ENCODE measurements at regions not wholly inside any gene's neighbourhood (a gene's known extent, or its start where the extent isn't known, plus 50 kb on each side); places are given as distances from the start of the nearest gene placed in this dataset.

GRCh38 chr12:128114485-128114884 is 152.5 kb upstream of the TMEM132C start:
- Histone ChIP-seq H3K4me1 (ENCODE audit: control insufficient read depth in 2 of 2, insufficient read depth in 1 of 2, low read depth in 1 of 2, low read length in 2 of 2) (no peaks in the 10 kb centered on the region), H3K9ac (ENCODE audit: low read depth, low read length, poor library complexity) (no peak overlapping the region), H3K79me1 (ENCODE audit: low read depth, low read length) (no peaks in the 10 kb centered on the region), H2BK5ac (ENCODE audit: low read length) (no peak overlapping the region), H3K23ac (ENCODE audit: low read depth, low read length, poor library complexity) (no peak overlapping the region), H3K14ac (ENCODE audit: low read length) (no peak overlapping the region), H3K27me3 (ENCODE audit: control insufficient read depth in 3 of 3, insufficient read depth in 3 of 3, low read depth in 1 of 3, low read length in 3 of 3) (no peaks in the 10 kb centered on the region), H4K8ac (ENCODE audit: low read depth, low read length) (no peak overlapping the region), H3K36me3 (replicated peaks in 1 of 2; ENCODE audit: control insufficient read depth in 2 of 2, insufficient read depth in 2 of 2, low read length in 2 of 2) (no peaks in the 10 kb centered on the region), H3K9me3 (replicated peaks in 1 of 2; ENCODE audit: control insufficient read depth in 2 of 2, insufficient read depth in 1 of 2, low read depth in 1 of 2, low read length in 2 of 2) (no peaks in the 10 kb centered on the region), H2AFZ (ENCODE audit: low read length) (no peak overlapping the region), H3K27ac (replicated peaks; ENCODE audit: low read length) (no peak overlapping the region), H3K4ac (ENCODE audit: low read length) (no peak overlapping the region), H3K4me3 (ENCODE audit: low read length in 2 of 2) (no peak overlapping the region), H2BK120ac (ENCODE audit: low read depth, low read length) (no peak overlapping the region), H2BK12ac (ENCODE audit: low read length) (no peak overlapping the region), H2BK15ac (ENCODE audit: low read length) (no peak overlapping the region), H2AK5ac (ENCODE audit: low read depth, low read length) (no peak overlapping the region), H4K91ac (ENCODE audit: low read depth, low read length, poor library complexity) (no peak overlapping the region), H3K4me2 (ENCODE audit: insufficient read depth, low read length, poor library complexity, severe bottlenecking) (no peak overlapping the region), H3K18ac (ENCODE audit: low read length) (no peak overlapping the region)
- WGBS, 2 donors (ENCODE audit: extremely low coverage in 2 of 2, insufficient read length in 2 of 2, insufficient replicate concordance in 1 of 2) = no CpG with 5 or more reads among the region's 2 CpGs
- no peak for DNase-seq (ENCODE audit: low spot score)

GRCh38 chr12:128116537-128116936 is 150.4 kb upstream of the TMEM132C start:
- no CpG with 5 or more reads among the region's 5 CpGs for WGBS, 2 donors (ENCODE audit: extremely low coverage in 2 of 2, insufficient read length in 2 of 2, insufficient replicate concordance in 1 of 2)
- no peak overlapping the region for H2BK5ac ChIP-seq (ENCODE audit: low read length)

GRCh38 chr12:128120035-128120434 is 146.9 kb upstream of the TMEM132C start:
- H2BK5ac ChIP-seq (ENCODE audit: low read length) = no peak overlapping the region
- H2AFZ ChIP-seq (ENCODE audit: low read length) = no peak overlapping the region
- no peak overlapping the region for H2BK12ac ChIP-seq (ENCODE audit: low read length)
- H3K23ac ChIP-seq (ENCODE audit: low read depth, low read length, poor library complexity) = no peak overlapping the region
- H3K4ac ChIP-seq (ENCODE audit: low read length) = no peak overlapping the region
- peaks cover 0 to 3% of the 10 kb centered on the region in 2 donors for H3K9me3 ChIP-seq (replicated peaks in 1 of 2; ENCODE audit: control insufficient read depth in 2 of 2, insufficient read depth in 1 of 2, low read depth in 1 of 2, low read length in 2 of 2)
- no peaks in the 10 kb centered on the region for H3K79me1 ChIP-seq (ENCODE audit: low read depth, low read length)
- H3K9ac ChIP-seq (ENCODE audit: low read depth, low read length, poor library complexity) = no peak overlapping the region
- no peak overlapping the region for H2BK15ac ChIP-seq (ENCODE audit: low read length)
- no peaks in the 10 kb centered on the region for H3K4me1 ChIP-seq (ENCODE audit: control insufficient read depth in 2 of 2, insufficient read depth in 1 of 2, low read depth in 1 of 2, low read length in 2 of 2)
- no peak overlapping the region for H3K4me3 ChIP-seq (ENCODE audit: low read length in 2 of 2)
- no peak overlapping the region for H3K27ac ChIP-seq (replicated peaks; ENCODE audit: low read length)
- H3K18ac ChIP-seq (ENCODE audit: low read length) = no peak overlapping the region
- no peak overlapping the region for H2AK5ac ChIP-seq (ENCODE audit: low read depth, low read length)
- H3K27me3 ChIP-seq (ENCODE audit: control insufficient read depth in 3 of 3, insufficient read depth in 3 of 3, low read depth in 1 of 3, low read length in 3 of 3) = no peaks in the 10 kb centered on the region
- no peak for DNase-seq (ENCODE audit: low spot score)
- no peaks in the 10 kb centered on the region for H3K36me3 ChIP-seq (replicated peaks in 1 of 2; ENCODE audit: control insufficient read depth in 2 of 2, insufficient read depth in 2 of 2, low read length in 2 of 2)
- H3K14ac ChIP-seq (ENCODE audit: low read length) = no peak overlapping the region
- H2BK120ac ChIP-seq (ENCODE audit: low read depth, low read length) = no peak overlapping the region
- WGBS, 2 donors (ENCODE audit: extremely low coverage in 2 of 2, insufficient read length in 2 of 2, insufficient replicate concordance in 1 of 2) = no CpG with 5 or more reads among the region's 4 CpGs
- H3K4me2 ChIP-seq (ENCODE audit: insufficient read depth, low read length, poor library complexity, severe bottlenecking) = no peak overlapping the region
- H4K8ac ChIP-seq (ENCODE audit: low read depth, low read length) = no peak overlapping the region
- H4K91ac ChIP-seq (ENCODE audit: low read depth, low read length, poor library complexity) = no peak overlapping the region

More at GRCh38 chr12:128116537-128116936, 150.4 kb upstream of the TMEM132C start:
- H3K27ac ChIP-seq (replicated peaks; ENCODE audit: low read length) = no peak overlapping the region
- H3K23ac ChIP-seq (ENCODE audit: low read depth, low read length, poor library complexity) = no peak overlapping the region
- H2BK12ac ChIP-seq (ENCODE audit: low read length) = no peak overlapping the region
- no peak overlapping the region for H2BK120ac ChIP-seq (ENCODE audit: low read depth, low read length)
- no peak overlapping the region for H3K9ac ChIP-seq (ENCODE audit: low read depth, low read length, poor library complexity)
- no peak overlapping the region for H4K91ac ChIP-seq (ENCODE audit: low read depth, low read length, poor library complexity)
- no peak overlapping the region for H2AFZ ChIP-seq (ENCODE audit: low read length)
- DNase-seq (ENCODE audit: low spot score) = no peak
- no peaks in the 10 kb centered on the region for H3K79me1 ChIP-seq (ENCODE audit: low read depth, low read length)
- H3K4me2 ChIP-seq (ENCODE audit: insufficient read depth, low read length, poor library complexity, severe bottlenecking) = no peak overlapping the region
- H3K18ac ChIP-seq (ENCODE audit: low read length) = no peak overlapping the region
- H3K4me1 ChIP-seq (ENCODE audit: control insufficient read depth in 2 of 2, insufficient read depth in 1 of 2, low read depth in 1 of 2, low read length in 2 of 2) = no peaks in the 10 kb centered on the region
- H3K36me3 ChIP-seq (replicated peaks in 1 of 2; ENCODE audit: control insufficient read depth in 2 of 2, insufficient read depth in 2 of 2, low read length in 2 of 2) = no peaks in the 10 kb centered on the region
- H3K9me3 ChIP-seq (replicated peaks in 1 of 2; ENCODE audit: control insufficient read depth in 2 of 2, insufficient read depth in 1 of 2, low read depth in 1 of 2, low read length in 2 of 2) = peaks cover 0 to 3% of the 10 kb centered on the region in 2 donors
- no peak overlapping the region for H3K4ac ChIP-seq (ENCODE audit: low read length)
- H2BK15ac ChIP-seq (ENCODE audit: low read length) = no peak overlapping the region
- H3K4me3 ChIP-seq (ENCODE audit: low read length in 2 of 2) = no peak overlapping the region
- H2AK5ac ChIP-seq (ENCODE audit: low read depth, low read length) = no peak overlapping the region
- H3K14ac ChIP-seq (ENCODE audit: low read length) = no peak overlapping the region
- no peak overlapping the region for H4K8ac ChIP-seq (ENCODE audit: low read depth, low read length)
- no peaks in the 10 kb centered on the region for H3K27me3 ChIP-seq (ENCODE audit: control insufficient read depth in 3 of 3, insufficient read depth in 3 of 3, low read depth in 1 of 3, low read length in 3 of 3)

GRCh38 chr12:128121424-128121823 is 145.5 kb upstream of the TMEM132C start:
- Histone ChIP-seq H2BK120ac (ENCODE audit: low read depth, low read length) (no peak overlapping the region), H3K14ac (ENCODE audit: low read length) (no peak overlapping the region), H3K18ac (ENCODE audit: low read length) (no peak overlapping the region), H2BK12ac (ENCODE audit: low read length) (no peak overlapping the region), H2BK15ac (ENCODE audit: low read length) (no peak overlapping the region), H2AFZ (ENCODE audit: low read length) (no peak overlapping the region), H3K27me3 (ENCODE audit: control insufficient read depth in 3 of 3, insufficient read depth in 3 of 3, low read depth in 1 of 3, low read length in 3 of 3) (no peaks in the 10 kb centered on the region), H3K9me3 (replicated peaks in 1 of 2; ENCODE audit: control insufficient read depth in 2 of 2, insufficient read depth in 1 of 2, low read depth in 1 of 2, low read length in 2 of 2) (peaks cover 0 to 3% of the 10 kb centered on the region in 2 donors), H3K9ac (ENCODE audit: low read depth, low read length, poor library complexity) (no peak overlapping the region), H2BK5ac (ENCODE audit: low read length) (no peak overlapping the region), H3K4me3 (ENCODE audit: low read length in 2 of 2) (no peak overlapping the region), H3K36me3 (replicated peaks in 1 of 2; ENCODE audit: control insufficient read depth in 2 of 2, insufficient read depth in 2 of 2, low read length in 2 of 2) (no peaks in the 10 kb centered on the region), H4K8ac (ENCODE audit: low read depth, low read length) (no peak overlapping the region), H3K27ac (replicated peaks; ENCODE audit: low read length) (no peak overlapping the region), H3K4me2 (ENCODE audit: insufficient read depth, low read length, poor library complexity, severe bottlenecking) (no peak overlapping the region), H3K23ac (ENCODE audit: low read depth, low read length, poor library complexity) (no peak overlapping the region), H3K4me1 (ENCODE audit: control insufficient read depth in 2 of 2, insufficient read depth in 1 of 2, low read depth in 1 of 2, low read length in 2 of 2) (no peaks in the 10 kb centered on the region), H4K91ac (ENCODE audit: low read depth, low read length, poor library complexity) (no peak overlapping the region), H2AK5ac (ENCODE audit: low read depth, low read length) (no peak overlapping the region), H3K4ac (ENCODE audit: low read length) (no peak overlapping the region), H3K79me1 (ENCODE audit: low read depth, low read length) (no peaks in the 10 kb centered on the region)
- whole genome bisulfite sequencing, 2 donors (ENCODE audit: extremely low coverage in 2 of 2, insufficient read length in 2 of 2, insufficient replicate concordance in 1 of 2) = no CpG with 5 or more reads among the region's 3 CpGs
- DNase-seq (ENCODE audit: low spot score) = no peak
